ENCODE measurements at regions not wholly inside any gene's neighbourhood (a gene's known extent, or its start where the extent isn't known, plus 50 kb on each side); places are given as distances from the start of the nearest gene placed in this dataset.
"Not testable (repeated sequence)": the region's sequence is repeated elsewhere in the genome, so short reads cannot be mapped to it uniquely, and the experiment has no call there.

DNA sequence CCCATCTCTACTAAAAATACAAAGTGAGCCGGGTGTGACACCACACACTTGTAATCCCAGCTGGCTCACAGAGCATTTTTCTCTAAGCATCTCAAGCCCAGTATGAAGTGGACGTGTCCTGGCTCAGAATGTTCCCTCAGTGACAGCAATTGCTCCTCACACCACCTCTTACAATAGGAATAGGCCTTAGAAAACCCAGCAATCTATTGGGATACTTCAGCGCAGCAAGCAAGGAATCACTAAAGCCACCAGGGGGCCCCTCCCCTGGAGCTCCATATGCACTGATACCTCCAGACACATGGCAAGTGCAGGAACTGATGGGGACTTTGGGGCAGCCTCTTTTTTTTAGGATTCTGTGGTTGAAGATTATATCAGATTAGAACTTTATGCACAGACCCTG is 82.5 kb upstream of the GOLGA6L6 start:
- DNase-seq (ENCODE audit: low read depth in 3 of 3) = not testable (repeated sequence)

GRCh38 chr15:20622117-20622516 is 80.5 kb upstream of the GOLGA6L6 start:
- not testable (repeated sequence) for DNase-seq (ENCODE audit: low read depth in 3 of 3)

- DNase-seq (ENCODE audit: low read depth in 3 of 3) = not testable (repeated sequence)
Observed at GRCh38 chr15:20614549-20614948, 72.9 kb upstream of the GOLGA6L6 start.

DNA sequence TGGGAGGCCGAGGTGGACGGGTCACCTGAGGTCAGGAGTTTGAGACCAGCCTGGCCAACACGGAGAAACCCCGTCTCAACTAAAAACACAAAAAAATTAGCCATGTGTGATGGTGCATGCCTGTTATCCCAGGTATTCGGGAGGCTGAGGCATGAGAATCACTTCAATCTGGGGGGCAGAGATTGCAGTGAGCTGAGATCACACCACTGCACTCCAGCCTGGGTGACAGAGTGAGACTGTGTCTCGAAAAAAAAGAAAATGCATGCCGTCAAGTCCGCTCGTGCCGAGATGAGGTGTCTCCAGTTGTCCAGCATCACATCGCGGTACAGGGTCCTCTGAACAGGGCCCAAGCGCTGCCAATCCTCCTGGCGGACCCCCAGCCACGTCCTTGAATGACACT is 71.2 kb upstream of the GOLGA6L6 start:
- DNase-seq (ENCODE audit: low read depth in 3 of 3) = not testable (repeated sequence)

GRCh38 chr15:20612356-20612755 is 70.8 kb upstream of the GOLGA6L6 start:
- not testable (repeated sequence) for DNase-seq (ENCODE audit: low read depth in 3 of 3)

- not testable (repeated sequence) for DNase-seq (ENCODE audit: low read depth in 3 of 3)
Observed at GRCh38 chr15:20611667-20612290, 70.2 kb upstream of the GOLGA6L6 start.

- not testable (repeated sequence) for DNase-seq (ENCODE audit: low read depth in 3 of 3)
Observed at GRCh38 chr15:20608179-20608578, 66.6 kb upstream of the GOLGA6L6 start.

GRCh38 chr15:20597245-20597644 is 55.6 kb upstream of the GOLGA6L6 start:
- not testable (repeated sequence) for DNase-seq (ENCODE audit: low read depth in 3 of 3)

GRCh38 chr15:20594219-20594618 is 52.6 kb upstream of the GOLGA6L6 start:
- DNase-seq (ENCODE audit: low read depth in 3 of 3) = not testable (repeated sequence)

- not testable (repeated sequence) for DNase-seq (ENCODE audit: low read depth in 3 of 3)
Observed at GRCh38 chr15:20591936-20592335, 50.3 kb upstream of the GOLGA6L6 start.

Measured in stimulated activated CD4-positive, alpha-beta T cell treated with anti-CD3 and anti-CD28 coated beads, TNF-alpha, amount 100 ng/mL, for 48 hours (primary cell).